ENCODE measurements at regions not wholly inside any gene's neighbourhood (a gene's known extent, or its start where the extent isn't known, plus 50 kb on each side); places are given as distances from the start of the nearest gene placed in this dataset.

DNA sequence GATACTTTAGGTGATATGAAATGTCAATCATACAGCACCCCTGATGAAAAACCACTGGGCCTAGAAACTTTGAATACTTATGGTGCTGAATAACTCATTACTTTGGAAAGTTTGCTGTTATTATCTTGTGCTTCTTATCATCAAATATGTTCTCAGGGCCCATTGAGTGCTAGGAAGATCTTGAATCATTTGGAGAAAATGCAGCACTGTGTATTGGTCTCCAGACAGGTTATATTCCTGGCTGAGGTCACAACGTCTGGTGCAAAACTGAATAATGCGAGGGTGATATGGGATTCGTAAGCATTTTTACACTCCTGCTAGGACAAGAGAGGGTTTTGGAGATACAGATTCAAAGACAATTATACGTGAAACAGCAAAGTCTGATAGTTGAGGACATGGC is 249.4 kb upstream of the TNC start:
- TF ChIP-seq, protein P1, sequence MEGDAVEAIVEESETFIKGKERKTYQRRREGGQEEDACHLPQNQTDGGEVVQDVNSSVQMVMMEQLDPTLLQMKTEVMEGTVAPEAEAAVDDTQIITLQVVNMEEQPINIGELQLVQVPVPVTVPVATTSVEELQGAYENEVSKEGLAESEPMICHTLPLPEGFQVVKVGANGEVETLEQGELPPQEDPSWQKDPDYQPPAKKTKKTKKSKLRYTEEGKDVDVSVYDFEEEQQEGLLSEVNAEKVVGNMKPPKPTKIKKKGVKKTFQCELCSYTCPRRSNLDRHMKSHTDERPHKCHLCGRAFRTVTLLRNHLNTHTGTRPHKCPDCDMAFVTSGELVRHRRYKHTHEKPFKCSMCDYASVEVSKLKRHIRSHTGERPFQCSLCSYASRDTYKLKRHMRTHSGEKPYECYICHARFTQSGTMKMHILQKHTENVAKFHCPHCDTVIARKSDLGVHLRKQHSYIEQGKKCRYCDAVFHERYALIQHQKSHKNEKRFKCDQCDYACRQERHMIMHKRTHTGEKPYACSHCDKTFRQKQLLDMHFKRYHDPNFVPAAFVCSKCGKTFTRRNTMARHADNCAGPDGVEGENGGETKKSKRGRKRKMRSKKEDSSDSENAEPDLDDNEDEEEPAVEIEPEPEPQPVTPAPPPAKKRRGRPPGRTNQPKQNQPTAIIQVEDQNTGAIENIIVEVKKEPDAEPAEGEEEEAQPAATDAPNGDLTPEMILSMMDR (IDR thresholded peaks at IDR 0.05) = no peak
- TF ChIP-seq, protein P2, sequence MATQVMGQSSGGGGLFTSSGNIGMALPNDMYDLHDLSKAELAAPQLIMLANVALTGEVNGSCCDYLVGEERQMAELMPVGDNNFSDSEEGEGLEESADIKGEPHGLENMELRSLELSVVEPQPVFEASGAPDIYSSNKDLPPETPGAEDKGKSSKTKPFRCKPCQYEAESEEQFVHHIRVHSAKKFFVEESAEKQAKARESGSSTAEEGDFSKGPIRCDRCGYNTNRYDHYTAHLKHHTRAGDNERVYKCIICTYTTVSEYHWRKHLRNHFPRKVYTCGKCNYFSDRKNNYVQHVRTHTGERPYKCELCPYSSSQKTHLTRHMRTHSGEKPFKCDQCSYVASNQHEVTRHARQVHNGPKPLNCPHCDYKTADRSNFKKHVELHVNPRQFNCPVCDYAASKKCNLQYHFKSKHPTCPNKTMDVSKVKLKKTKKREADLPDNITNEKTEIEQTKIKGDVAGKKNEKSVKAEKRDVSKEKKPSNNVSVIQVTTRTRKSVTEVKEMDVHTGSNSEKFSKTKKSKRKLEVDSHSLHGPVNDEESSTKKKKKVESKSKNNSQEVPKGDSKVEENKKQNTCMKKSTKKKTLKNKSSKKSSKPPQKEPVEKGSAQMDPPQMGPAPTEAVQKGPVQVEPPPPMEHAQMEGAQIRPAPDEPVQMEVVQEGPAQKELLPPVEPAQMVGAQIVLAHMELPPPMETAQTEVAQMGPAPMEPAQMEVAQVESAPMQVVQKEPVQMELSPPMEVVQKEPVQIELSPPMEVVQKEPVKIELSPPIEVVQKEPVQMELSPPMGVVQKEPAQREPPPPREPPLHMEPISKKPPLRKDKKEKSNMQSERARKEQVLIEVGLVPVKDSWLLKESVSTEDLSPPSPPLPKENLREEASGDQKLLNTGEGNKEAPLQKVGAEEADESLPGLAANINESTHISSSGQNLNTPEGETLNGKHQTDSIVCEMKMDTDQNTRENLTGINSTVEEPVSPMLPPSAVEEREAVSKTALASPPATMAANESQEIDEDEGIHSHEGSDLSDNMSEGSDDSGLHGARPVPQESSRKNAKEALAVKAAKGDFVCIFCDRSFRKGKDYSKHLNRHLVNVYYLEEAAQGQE (IDR thresholded peaks at IDR 0.05; ENCODE audit: insufficient read depth in 1 of 2, low read depth in 2 of 2, low read length in 1 of 2) = no peak
- no peak for TF ChIP-seq POLR2AphosphoS5 (IDR thresholded peaks at IDR 0.05; ENCODE audit: low read depth, low read length)
